ENCODE measurements at regions not wholly inside any gene's neighbourhood (a gene's known extent, or its start where the extent isn't known, plus 50 kb on each side); places are given as distances from the start of the nearest gene placed in this dataset.

DNA sequence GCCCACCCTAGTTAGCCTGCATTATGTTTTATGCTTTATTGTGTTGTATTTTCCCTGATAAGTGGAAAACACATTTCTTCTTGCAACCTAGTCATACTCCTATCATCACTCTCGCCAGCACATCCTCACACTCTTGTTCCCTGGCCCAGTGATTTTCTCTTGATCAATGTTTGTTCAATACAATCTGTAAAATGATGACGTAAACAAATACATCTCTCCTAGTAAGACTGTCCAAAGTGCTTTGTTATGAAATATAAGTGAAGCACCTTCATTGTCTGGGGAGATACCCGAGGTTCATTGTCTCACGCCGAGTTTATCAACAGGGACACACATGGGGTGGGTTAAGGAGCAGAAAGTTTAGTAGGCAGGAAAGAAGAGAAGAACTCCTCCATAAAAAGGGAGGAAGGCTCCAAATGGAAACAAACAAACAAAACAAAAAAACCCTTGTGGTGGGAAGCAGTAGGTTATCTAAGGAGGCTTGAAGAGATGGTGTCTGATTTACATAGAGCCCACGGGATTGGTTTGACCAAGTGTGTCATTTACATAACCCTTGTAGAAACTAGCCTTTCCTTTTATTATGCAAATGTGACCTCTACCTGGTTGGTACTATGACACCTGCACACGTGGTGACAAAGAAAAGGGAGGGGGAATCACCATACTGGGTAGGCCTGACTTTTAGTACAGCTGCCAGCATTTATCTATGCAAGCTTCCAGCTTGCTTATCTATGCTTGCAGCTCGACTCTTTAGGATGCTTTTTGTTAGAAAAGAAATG, 1317.9 kb upstream of the SPRY2 start:
- Histone ChIP-seq H3K4me3 (ENCODE audit: low read depth, low read length, poor library complexity, severe bottlenecking) (no peak overlapping the region), H3K9me3 (ENCODE audit: low read length) (no peaks in the 10 kb centered on the region), H3K4me1 (ENCODE audit: insufficient read depth, low read length, poor library complexity, severe bottlenecking) (no peaks in the 10 kb centered on the region), H3K9me2 (ENCODE audit: insufficient read depth, low read length) (no peaks in the 10 kb centered on the region), H2AFZ (ENCODE audit: low read length) (no peak overlapping the region), H3K36me3 (ENCODE audit: insufficient read depth, low read length) (no peaks in the 10 kb centered on the region), H3K79me2 (ENCODE audit: insufficient read depth, low read depth, low read length) (no peaks in the 10 kb centered on the region), H3K27ac (ENCODE audit: low read depth, low read length, poor library complexity, severe bottlenecking) (no peak overlapping the region), H4K20me1 (ENCODE audit: insufficient read depth, low read length) (no peaks in the 10 kb centered on the region), H3K4me2 (ENCODE audit: low read length) (no peak overlapping the region)
- ChIA-PET CTCF (ENCODE audit: unreplicated experiment) (no interaction called here), POLR2A (interaction anchor here (0.7 to 1.8 kb wide), 2 partner anchors 12 to 22 kb away, joined by 3 to 4 read pairs; no protein-coding TSS in a partner anchor)
- DNase-seq (ENCODE audit: low spot score) = no peak
- intact Hi-C loops (cut with micrococcal nuclease; ENCODE audit: unreplicated experiment) = no loop called here
- no peak for TF ChIP-seq EZH2phosphoT487 (IDR thresholded peaks at IDR 0.05; ENCODE audit: borderline replicate concordance, low read depth, low read length)
- TF ChIP-seq, protein P1, sequence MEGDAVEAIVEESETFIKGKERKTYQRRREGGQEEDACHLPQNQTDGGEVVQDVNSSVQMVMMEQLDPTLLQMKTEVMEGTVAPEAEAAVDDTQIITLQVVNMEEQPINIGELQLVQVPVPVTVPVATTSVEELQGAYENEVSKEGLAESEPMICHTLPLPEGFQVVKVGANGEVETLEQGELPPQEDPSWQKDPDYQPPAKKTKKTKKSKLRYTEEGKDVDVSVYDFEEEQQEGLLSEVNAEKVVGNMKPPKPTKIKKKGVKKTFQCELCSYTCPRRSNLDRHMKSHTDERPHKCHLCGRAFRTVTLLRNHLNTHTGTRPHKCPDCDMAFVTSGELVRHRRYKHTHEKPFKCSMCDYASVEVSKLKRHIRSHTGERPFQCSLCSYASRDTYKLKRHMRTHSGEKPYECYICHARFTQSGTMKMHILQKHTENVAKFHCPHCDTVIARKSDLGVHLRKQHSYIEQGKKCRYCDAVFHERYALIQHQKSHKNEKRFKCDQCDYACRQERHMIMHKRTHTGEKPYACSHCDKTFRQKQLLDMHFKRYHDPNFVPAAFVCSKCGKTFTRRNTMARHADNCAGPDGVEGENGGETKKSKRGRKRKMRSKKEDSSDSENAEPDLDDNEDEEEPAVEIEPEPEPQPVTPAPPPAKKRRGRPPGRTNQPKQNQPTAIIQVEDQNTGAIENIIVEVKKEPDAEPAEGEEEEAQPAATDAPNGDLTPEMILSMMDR (conservative IDR thresholded peaks at IDR 0.05; ENCODE audit: low read length) = no peak
- BruUV-seq (replicated peaks) = no TSS peak

DNA sequence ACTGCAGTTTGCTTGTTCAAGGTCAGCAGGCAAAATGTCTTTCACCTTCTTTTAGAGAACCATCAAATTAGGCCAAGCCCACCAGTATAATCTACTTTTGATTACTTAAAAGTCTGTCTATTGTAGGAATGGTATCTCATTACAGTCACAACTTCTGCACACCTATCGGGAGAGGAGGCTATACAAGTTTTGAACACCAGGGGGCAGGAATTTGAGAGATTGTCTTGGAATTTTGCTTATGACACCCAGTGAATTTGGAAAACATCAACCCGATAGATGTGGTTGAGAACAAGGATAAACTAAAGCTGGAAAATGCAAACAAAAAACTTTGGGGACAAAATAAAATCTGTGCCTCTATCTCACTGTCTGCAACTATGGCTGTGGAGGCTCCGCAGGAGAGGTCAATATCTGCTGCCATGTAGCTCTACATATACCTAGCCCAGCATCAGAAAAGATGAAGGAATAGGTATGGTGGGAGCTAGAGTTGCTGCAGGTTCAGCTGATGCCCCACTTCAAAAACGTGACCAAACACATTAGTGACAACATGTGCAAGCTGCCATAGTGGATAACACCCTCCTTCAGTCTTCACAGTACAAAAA, 1299.2 kb upstream of the SPRY2 start:
- BruUV-seq (replicated peaks) = no TSS peak
- H3K27ac ChIP-seq (ENCODE audit: low read depth, low read length, poor library complexity, severe bottlenecking) = no peak overlapping the region
- no peaks in the 10 kb centered on the region for H3K36me3 ChIP-seq (ENCODE audit: insufficient read depth, low read length)
- H3K9me2 ChIP-seq (ENCODE audit: insufficient read depth, low read length) = no peaks in the 10 kb centered on the region
- peak; percentile 1 for DNase-seq (ENCODE audit: low spot score)
- CTCF ChIA-PET (ENCODE audit: unreplicated experiment) = no interaction called here
- no peaks in the 10 kb centered on the region for H3K79me2 ChIP-seq (ENCODE audit: insufficient read depth, low read depth, low read length)
- intact Hi-C loops (cut with micrococcal nuclease; ENCODE audit: unreplicated experiment) = no loop called here
- H4K20me1 ChIP-seq (ENCODE audit: insufficient read depth, low read length) = no peaks in the 10 kb centered on the region
- H3K4me1 ChIP-seq (ENCODE audit: insufficient read depth, low read length, poor library complexity, severe bottlenecking) = no peaks in the 10 kb centered on the region
- POLR2A ChIA-PET = no interaction called here
- no peak overlapping the region for H2AFZ ChIP-seq (ENCODE audit: low read length)
- no peak overlapping the region for H3K4me2 ChIP-seq (ENCODE audit: low read length)
- TF ChIP-seq, protein P1 (conservative IDR thresholded peaks at IDR 0.05; ENCODE audit: low read length) = peak; percentile 71
- TF ChIP-seq EZH2phosphoT487 (IDR thresholded peaks at IDR 0.05; ENCODE audit: borderline replicate concordance, low read depth, low read length) = no peak
- no peaks in the 10 kb centered on the region for H3K9me3 ChIP-seq (ENCODE audit: low read length)
- no peak overlapping the region for H3K4me3 ChIP-seq (ENCODE audit: low read depth, low read length, poor library complexity, severe bottlenecking)

DNA sequence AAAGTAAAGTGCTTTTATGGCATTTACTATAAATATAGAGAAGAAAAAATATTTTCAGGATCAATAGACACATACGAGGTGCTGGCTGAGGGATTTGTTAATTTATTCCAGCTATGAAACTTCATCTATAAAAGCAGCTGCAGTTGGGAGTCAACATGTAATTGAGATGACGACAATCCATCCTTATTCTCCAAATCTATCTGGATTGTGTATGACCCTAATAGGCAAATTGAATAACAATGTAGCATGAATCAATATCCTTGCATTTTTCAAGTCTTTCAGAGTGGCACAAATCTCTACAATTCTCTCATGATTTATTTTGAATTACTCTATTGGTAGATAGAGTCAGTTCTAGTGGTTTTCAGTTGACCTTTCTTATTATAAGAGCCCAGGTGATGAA, 1296.5 kb upstream of the SPRY2 start:
- Histone ChIP-seq H3K4me1 (ENCODE audit: insufficient read depth, low read length, poor library complexity, severe bottlenecking) (no peaks in the 10 kb centered on the region), H3K9me2 (ENCODE audit: insufficient read depth, low read length) (no peaks in the 10 kb centered on the region), H3K79me2 (ENCODE audit: insufficient read depth, low read depth, low read length) (no peaks in the 10 kb centered on the region), H3K4me3 (ENCODE audit: low read depth, low read length, poor library complexity, severe bottlenecking) (no peak overlapping the region), H3K27ac (ENCODE audit: low read depth, low read length, poor library complexity, severe bottlenecking) (no peak overlapping the region), H3K36me3 (ENCODE audit: insufficient read depth, low read length) (no peaks in the 10 kb centered on the region), H4K20me1 (ENCODE audit: insufficient read depth, low read length) (no peaks in the 10 kb centered on the region), H3K4me2 (ENCODE audit: low read length) (no peak overlapping the region), H3K9me3 (ENCODE audit: low read length) (no peaks in the 10 kb centered on the region), H2AFZ (ENCODE audit: low read length) (no peak overlapping the region)
- ChIA-PET POLR2A (interaction anchor here (0.6 kb wide), 2 partner anchors 21 to 597 kb away, joined by 3 read pairs; no protein-coding TSS in a partner anchor), CTCF (ENCODE audit: unreplicated experiment) (no interaction called here)
- intact Hi-C loops (cut with micrococcal nuclease; ENCODE audit: unreplicated experiment) = no loop called here
- no peak for DNase-seq (ENCODE audit: low spot score)
- BruUV-seq (replicated peaks) = no TSS peak
- no peak for TF ChIP-seq EZH2phosphoT487 (IDR thresholded peaks at IDR 0.05; ENCODE audit: borderline replicate concordance, low read depth, low read length)
- TF ChIP-seq, protein P1 (conservative IDR thresholded peaks at IDR 0.05; ENCODE audit: low read length) = no peak
